CD4-positive, CD25-positive, alpha-beta regulatory T cell (primary cell): ENCODE measurements at regions not wholly inside any gene's neighbourhood (a gene's known extent, or its start where the extent isn't known, plus 50 kb on each side); places are given as distances from the start of the nearest gene placed in this dataset.

Experiments used
- ATAC-seq, 2 donors: fragments of 150-1000 bp; cut with Tn5 transposase; one replicate each; pipeline ENCODE4 v1.10.0; 2021; ENCODE audit warnings: low read depth in 2 of 2, moderate number of reproducible peaks in 2 of 2, moderate library complexity in 1 of 2
- DNase-seq, 3 donors: peaks; one replicate each; pipeline versions ENCODE4 v3.0.0 to v3.0.0-alpha.2; 2012 to 2022; ENCODE audit warnings: mixed read lengths in 1 of 3
- H3K27ac ChIP-seq: one replicate; pipeline ENCODE4 v1.7.0; 2013; ENCODE audit warnings: mild to moderate bottlenecking, low read length; ENCODE audit not compliant: insufficient read depth, poor library complexity, severe bottlenecking
- H3K27me3 ChIP-seq: one replicate; pipeline ENCODE4 v1.7.0; 2013; ENCODE audit warnings: low read length; ENCODE audit not compliant: control insufficient read depth, insufficient read depth
- H3K36me3 ChIP-seq: one replicate; pipeline ENCODE4 v1.7.0; 2013; ENCODE audit warnings: mild to moderate bottlenecking, low read length, moderate library complexity; ENCODE audit not compliant: control insufficient read depth, insufficient read depth
- H3K4me1 ChIP-seq: 2 replicates; pipeline ENCODE4 v1.7.0; 2013; ENCODE audit warnings: mild to moderate bottlenecking, low read length; ENCODE audit not compliant: insufficient read depth, control insufficient read depth, poor library complexity, severe bottlenecking
- H3K4me3 ChIP-seq: one replicate; pipeline ENCODE4 v1.7.0; 2013; ENCODE audit warnings: low read depth, mild to moderate bottlenecking, low read length, moderate library complexity
- H3K9me3 ChIP-seq, 2 experiments: 1 replicate in 1 of 2; 2 replicates in 1 of 2; pipeline ENCODE4 v1.7.0; 2013; ENCODE audit warnings: low read length in 2 of 2, mild to moderate bottlenecking in 1 of 2, moderate library complexity in 1 of 2; ENCODE audit not compliant: control insufficient read depth in 2 of 2
- H3K27ac Mint-ChIP-seq, 3 donors: one replicate each; pipeline ENCODE4 v1.8.0; 2020 to 2022; ENCODE audit warnings: mild to moderate bottlenecking in 3 of 3, mixed read lengths in 3 of 3, moderate library complexity in 2 of 3
- H3K27me3 Mint-ChIP-seq: one replicate; pipeline ENCODE4 v1.8.0; 2022; ENCODE audit warnings: mild to moderate bottlenecking, mixed read lengths
- H3K36me3 Mint-ChIP-seq: one replicate; pipeline ENCODE4 v1.8.0; 2020; ENCODE audit warnings: mixed read lengths
- H3K4me1 Mint-ChIP-seq, 4 donors: one replicate each; pipeline ENCODE4 v1.8.0; 2020 to 2022; ENCODE audit warnings: mixed read lengths in 4 of 4, mild to moderate bottlenecking in 1 of 4
- H3K4me3 Mint-ChIP-seq, 4 donors: one replicate each; pipeline ENCODE4 v1.8.0; 2020 to 2022; ENCODE audit warnings: mild to moderate bottlenecking in 4 of 4, mixed read lengths in 4 of 4, moderate library complexity in 3 of 4
- H3K9me3 Mint-ChIP-seq, 7 donors: one replicate each; pipeline ENCODE4 v1.8.0; 2020 to 2022; ENCODE audit warnings: mixed read lengths in 7 of 7, mild to moderate bottlenecking in 3 of 7, moderate library complexity in 2 of 7

DNA sequence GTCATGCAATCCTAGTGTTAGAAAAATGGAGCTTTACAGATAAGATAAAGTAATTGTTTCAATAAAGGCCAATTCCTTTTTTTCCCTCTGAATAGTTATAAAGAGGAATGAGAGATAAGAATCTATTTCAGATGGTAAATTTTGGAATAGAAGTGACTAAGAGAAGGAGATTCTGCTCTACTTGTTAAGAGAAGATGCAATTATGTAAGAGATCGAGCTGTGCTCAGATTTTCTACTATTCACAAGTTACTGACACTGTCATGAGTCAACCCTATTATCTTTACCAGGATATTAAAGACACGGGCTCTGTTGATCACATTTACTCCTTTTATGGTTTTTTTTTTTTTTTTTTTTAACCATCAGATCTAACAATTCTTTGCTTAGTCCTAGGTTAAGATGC, 511.3 kb downstream of the ARL4A start:
- Mint-ChIP-seq H3K27me3 (no peaks in the 10 kb centered on the region), H3K36me3 (no peaks in the 10 kb centered on the region), H3K27ac (no peak overlapping the region), H3K4me1 (no peaks in the 10 kb centered on the region), H3K4me3 (no peak overlapping the region), H3K9me3 (peaks cover 0 to 4% (median 0%) of the 10 kb centered on the region in 7 donors)
- H3K9me3 ChIP-seq = no peaks in the 10 kb centered on the region
- H3K36me3 ChIP-seq = no peaks in the 10 kb centered on the region
- no peak overlapping the region for H3K4me3 ChIP-seq
- H3K4me1 ChIP-seq = no peaks in the 10 kb centered on the region
- no peak overlapping the region for H3K27ac ChIP-seq
- no peaks in the 10 kb centered on the region for H3K27me3 ChIP-seq
- no peak for ATAC-seq
- no peak for DNase-seq

- no peak overlapping the region for H3K27ac ChIP-seq
- H3K27me3 ChIP-seq = no peaks in the 10 kb centered on the region
- no peaks in the 10 kb centered on the region for H3K4me1 ChIP-seq
- peaks cover 0 to 4% (median 0%) of the 10 kb centered on the region in 7 donors for H3K9me3 Mint-ChIP-seq
- no peak for DNase-seq
- no peak for ATAC-seq
- H3K9me3 ChIP-seq = no peaks in the 10 kb centered on the region
- H3K4me3 ChIP-seq = no peak overlapping the region
- no peak overlapping the region for H3K27ac Mint-ChIP-seq
- H3K27me3 Mint-ChIP-seq = no peaks in the 10 kb centered on the region
- H3K36me3 Mint-ChIP-seq = no peaks in the 10 kb centered on the region
- no peak overlapping the region for H3K4me3 Mint-ChIP-seq
- no peaks in the 10 kb centered on the region for H3K36me3 ChIP-seq
- no peaks in the 10 kb centered on the region for H3K4me1 Mint-ChIP-seq
Measured at GRCh38 chr7:13201628-13202027, 514.2 kb downstream of the ARL4A start.

DNA sequence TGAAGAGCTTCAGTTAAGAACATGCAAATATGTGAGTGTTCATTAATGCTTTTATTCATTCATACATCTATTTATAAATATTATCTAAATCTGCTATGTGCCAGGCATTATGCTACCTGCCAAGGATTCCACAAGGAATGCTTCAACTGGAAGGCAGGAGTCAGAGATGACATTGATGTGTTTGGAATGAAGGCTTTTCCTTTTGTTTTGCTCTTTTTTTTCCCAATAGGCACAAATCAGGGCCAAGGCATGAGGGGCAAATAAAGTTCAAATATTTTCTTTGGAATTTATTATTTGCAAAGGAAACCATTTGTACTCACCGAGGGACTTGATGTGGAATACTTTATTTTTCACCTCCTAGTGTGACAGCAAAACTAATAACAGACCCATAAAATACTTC, 530.3 kb downstream of the ARL4A start:
- H3K4me1 Mint-ChIP-seq = no peaks in the 10 kb centered on the region
- no peak overlapping the region for H3K27ac ChIP-seq
- no peak overlapping the region for H3K27ac Mint-ChIP-seq
- H3K27me3 Mint-ChIP-seq = no peaks in the 10 kb centered on the region
- H3K9me3 Mint-ChIP-seq = no peaks in the 10 kb centered on the region
- no peak overlapping the region for H3K4me3 ChIP-seq
- H3K4me3 Mint-ChIP-seq = no peak overlapping the region
- no peaks in the 10 kb centered on the region for H3K9me3 ChIP-seq
- H3K36me3 Mint-ChIP-seq = no peaks in the 10 kb centered on the region
- no peaks in the 10 kb centered on the region for H3K36me3 ChIP-seq
- ATAC-seq = no peak
- H3K4me1 ChIP-seq = no peaks in the 10 kb centered on the region
- H3K27me3 ChIP-seq = no peaks in the 10 kb centered on the region
- no peak for DNase-seq

DNA sequence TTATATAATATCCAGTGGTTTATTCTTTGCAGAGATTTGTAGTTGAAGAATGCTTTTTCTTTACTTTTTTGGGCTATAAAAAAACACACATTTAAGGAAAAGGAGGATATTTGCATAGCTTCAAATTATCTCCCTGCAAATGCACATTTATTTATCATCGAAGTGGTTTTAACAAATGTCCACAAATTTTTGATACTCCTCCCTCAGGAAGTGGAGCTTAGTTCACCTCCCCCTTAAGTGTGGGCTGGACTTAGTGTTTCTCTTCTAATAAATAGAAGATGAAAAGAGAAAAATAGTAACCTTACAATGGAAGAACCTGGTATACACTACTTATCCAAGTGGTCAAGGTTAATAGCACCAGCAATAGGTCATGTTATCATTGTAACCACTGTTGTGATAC, 537.6 kb downstream of the ARL4A start:
- Histone ChIP-seq H3K36me3 (no peaks in the 10 kb centered on the region), H3K27ac (no peak overlapping the region), H3K4me1 (no peaks in the 10 kb centered on the region), H3K9me3 (no peaks in the 10 kb centered on the region), H3K27me3 (no peaks in the 10 kb centered on the region), H3K4me3 (no peak overlapping the region)
- no peaks in the 10 kb centered on the region for H3K36me3 Mint-ChIP-seq
- no peaks in the 10 kb centered on the region for H3K9me3 Mint-ChIP-seq
- no peak overlapping the region for H3K4me3 Mint-ChIP-seq
- H3K4me1 Mint-ChIP-seq = no peaks in the 10 kb centered on the region
- ATAC-seq (no peak), DNase-seq (no peak)
- H3K27ac Mint-ChIP-seq = no peak overlapping the region
- H3K27me3 Mint-ChIP-seq = no peaks in the 10 kb centered on the region

GRCh38 chr7:13226385-13226784, 539.0 kb downstream of the ARL4A start:
- ATAC-seq (no peak), DNase-seq (no peak)
- H3K4me1 ChIP-seq = no peaks in the 10 kb centered on the region
- Mint-ChIP-seq H3K4me3 (no peak overlapping the region), H3K36me3 (no peaks in the 10 kb centered on the region), H3K27me3 (no peaks in the 10 kb centered on the region), H3K27ac (no peak overlapping the region), H3K4me1 (no peaks in the 10 kb centered on the region), H3K9me3 (no peaks in the 10 kb centered on the region)
- H3K27me3 ChIP-seq = no peaks in the 10 kb centered on the region
- no peaks in the 10 kb centered on the region for H3K9me3 ChIP-seq
- no peaks in the 10 kb centered on the region for H3K36me3 ChIP-seq
- H3K4me3 ChIP-seq = no peak overlapping the region
- H3K27ac ChIP-seq = no peak overlapping the region

GRCh38 chr7:13231216-13231615, 543.8 kb downstream of the ARL4A start:
- no peaks in the 10 kb centered on the region for H3K9me3 Mint-ChIP-seq
- Histone ChIP-seq H3K9me3 (no peaks in the 10 kb centered on the region), H3K4me3 (no peak overlapping the region), H3K36me3 (no peaks in the 10 kb centered on the region), H3K27me3 (no peaks in the 10 kb centered on the region), H3K4me1 (no peaks in the 10 kb centered on the region), H3K27ac (no peak overlapping the region)
- no peak overlapping the region for H3K4me3 Mint-ChIP-seq
- H3K27ac Mint-ChIP-seq = no peak overlapping the region
- no peaks in the 10 kb centered on the region for H3K4me1 Mint-ChIP-seq
- ATAC-seq (no peak), DNase-seq (no peak)
- no peaks in the 10 kb centered on the region for H3K27me3 Mint-ChIP-seq
- H3K36me3 Mint-ChIP-seq = no peaks in the 10 kb centered on the region

GRCh38 chr7:13235436-13235835, 548.0 kb downstream of the ARL4A start:
- no peaks in the 10 kb centered on the region for H3K36me3 ChIP-seq
- Mint-ChIP-seq H3K4me3 (no peak overlapping the region), H3K27me3 (no peaks in the 10 kb centered on the region)

DNA sequence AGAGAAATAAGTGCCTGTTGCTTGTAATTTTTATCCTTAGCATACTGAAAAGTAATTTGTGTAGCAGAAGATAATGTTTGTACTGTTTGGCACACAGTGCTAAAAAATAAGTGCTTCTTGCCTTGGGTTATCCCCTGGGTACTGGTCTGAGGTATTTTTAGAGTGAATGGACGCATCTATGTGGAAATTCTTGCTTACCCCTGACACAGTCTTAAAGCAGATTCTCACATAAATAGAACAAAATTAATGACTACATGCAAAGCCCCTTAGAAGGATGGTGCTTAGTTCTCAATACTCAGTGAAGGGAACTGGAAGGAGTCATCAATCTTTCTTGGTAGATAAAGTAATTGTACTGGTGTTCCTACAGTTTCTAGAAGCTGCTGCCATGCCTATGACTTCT, 548.6 kb downstream of the ARL4A start:
- Mint-ChIP-seq H3K27me3 (no peaks in the 10 kb centered on the region), H3K36me3 (no peaks in the 10 kb centered on the region), H3K4me1 (no peaks in the 10 kb centered on the region), H3K9me3 (no peaks in the 10 kb centered on the region), H3K4me3 (no peak overlapping the region), H3K27ac (no peak overlapping the region)
- no peaks in the 10 kb centered on the region for H3K9me3 ChIP-seq
- H3K27me3 ChIP-seq = no peaks in the 10 kb centered on the region
- H3K36me3 ChIP-seq = no peaks in the 10 kb centered on the region
- H3K4me3 ChIP-seq = no peak overlapping the region
- DNase-seq (no peak), ATAC-seq (no peak)
- H3K4me1 ChIP-seq = no peaks in the 10 kb centered on the region
- H3K27ac ChIP-seq = no peak overlapping the region

More at GRCh38 chr7:13235436-13235835, 548.0 kb downstream of the ARL4A start:
- H3K9me3 Mint-ChIP-seq = no peaks in the 10 kb centered on the region
- ATAC-seq (no peak), DNase-seq (no peak)
- no peak overlapping the region for H3K27ac Mint-ChIP-seq
- Histone ChIP-seq H3K27me3 (no peaks in the 10 kb centered on the region), H3K4me1 (no peaks in the 10 kb centered on the region), H3K27ac (no peak overlapping the region), H3K4me3 (no peak overlapping the region), H3K9me3 (no peaks in the 10 kb centered on the region)
- H3K4me1 Mint-ChIP-seq = no peaks in the 10 kb centered on the region
- H3K36me3 Mint-ChIP-seq = no peaks in the 10 kb centered on the region
